Left ventricle myocardium inferior (tissue), 1 donor: ENCODE measurements at regions not wholly inside any gene's neighbourhood (a gene's known extent, or its start where the extent isn't known, plus 50 kb on each side); places are given as distances from the start of the nearest gene placed in this dataset.

Experiments used
- DNase-seq: peaks from one replicate; pipeline ENCODE4 v3.0.0-alpha.2; 2020
- H3K27ac ChIP-seq: fragments of 200-600 bp; replicated peaks from 2 replicates; pipeline ENCODE4 v1.8.0; 2021
- H3K27me3 ChIP-seq: fragments of 200-600 bp; 2 replicates; pipeline ENCODE4 v1.8.0; 2021; ENCODE audit warnings: low read depth
- H3K36me3 ChIP-seq: fragments of 200-600 bp; 2 replicates; pipeline ENCODE4 v1.8.0; 2021
- H3K4me1 ChIP-seq: fragments of 200-600 bp; 2 replicates; pipeline ENCODE4 v1.8.0; 2021
- H3K4me3 ChIP-seq: fragments of 200-600 bp; 2 replicates; pipeline ENCODE4 v1.8.0; 2021; ENCODE audit warnings: mild to moderate bottlenecking, moderate library complexity
- H3K9me3 ChIP-seq: fragments of 200-600 bp; replicated peaks from 2 replicates; pipeline ENCODE4 v1.8.0; 2021
- CTCF ChIP-seq: fragments of 200-600 bp; IDR thresholded peaks from 2 replicates; pipeline ENCODE4 v1.8.0; 2021; ENCODE audit warnings: antibody characterized with exemption, mild to moderate bottlenecking, borderline replicate concordance
- intact Hi-C: fragments of 100-400 bp; cut with micrococcal nuclease; formaldehyde crosslinking; loops from one replicate; pipeline ENCODE4 v1.11.0; 2022
- donor health status: DM: no; HTN: yes; CAD: no; lungs with severe emphysema.

- Histone ChIP-seq H3K27me3 (no peaks in the 10 kb centered on the region), H3K4me3 (no peak overlapping the region), H3K36me3 (no peaks in the 10 kb centered on the region), H3K9me3 (no peaks in the 10 kb centered on the region), H3K4me1 (peaks cover 22% of the 10 kb centered on the region), H3K27ac (no peak overlapping the region)
- TF ChIP-seq CTCF, result no peak
- DNase-seq, result no peak
- intact Hi-C loops, result no loop called here
Observed at GRCh38 chr3:195005251-195005620, 265.7 kb downstream of the XXYLT1 start.

- DNase-seq, result no peak
- TF ChIP-seq CTCF, result no peak
- Histone ChIP-seq H3K27ac (no peak overlapping the region), H3K4me1 (peaks cover 22% of the 10 kb centered on the region), H3K9me3 (no peaks in the 10 kb centered on the region), H3K36me3 (no peaks in the 10 kb centered on the region), H3K27me3 (no peaks in the 10 kb centered on the region), H3K4me3 (no peak overlapping the region)
- intact Hi-C loops, result no loop called here
Observed at GRCh38 chr3:195005759-195006510, 265.0 kb downstream of the XXYLT1 start.

GRCh38 chr3:195007151-195007550 lies 263.8 kb downstream of the XXYLT1 start:
- DNase-seq, result no peak
- H3K4me1 ChIP-seq, result peaks cover 17% of the 10 kb centered on the region
- no peaks in the 10 kb centered on the region for H3K9me3 ChIP-seq
- no peak for TF ChIP-seq CTCF
- H3K27me3 ChIP-seq, result no peaks in the 10 kb centered on the region
- H3K36me3 ChIP-seq, result no peaks in the 10 kb centered on the region
- no peak overlapping the region for H3K4me3 ChIP-seq
- intact Hi-C loops, result no loop called here
- no peak overlapping the region for H3K27ac ChIP-seq

GRCh38 chr3:195007766-195008165 lies 263.2 kb downstream of the XXYLT1 start:
- Histone ChIP-seq H3K27ac (no peak overlapping the region), H3K4me1 (peaks cover 11% of the 10 kb centered on the region), H3K36me3 (no peaks in the 10 kb centered on the region), H3K9me3 (no peaks in the 10 kb centered on the region), H3K4me3 (no peak overlapping the region), H3K27me3 (no peaks in the 10 kb centered on the region)
- intact Hi-C loops, result no loop called here
- TF ChIP-seq CTCF, result no peak
- no peak for DNase-seq

GRCh38 chr3:195008816-195009215 lies 262.1 kb downstream of the XXYLT1 start:
- DNase-seq, result no peak
- no peaks in the 10 kb centered on the region for H3K9me3 ChIP-seq
- H3K36me3 ChIP-seq, result no peaks in the 10 kb centered on the region
- intact Hi-C loops, result no loop called here
- no peak overlapping the region for H3K27ac ChIP-seq
- no peak for TF ChIP-seq CTCF
- H3K4me3 ChIP-seq, result no peak overlapping the region
- peaks cover under 1% of the 10 kb centered on the region for H3K4me1 ChIP-seq
- H3K27me3 ChIP-seq, result no peaks in the 10 kb centered on the region

GRCh38 chr3:195009616-195010015 lies 261.3 kb downstream of the XXYLT1 start:
- no peaks in the 10 kb centered on the region for H3K27me3 ChIP-seq
- H3K27ac ChIP-seq, result no peak overlapping the region
- TF ChIP-seq CTCF, result no peak
- no peaks in the 10 kb centered on the region for H3K36me3 ChIP-seq
- no peaks in the 10 kb centered on the region for H3K9me3 ChIP-seq
- intact Hi-C loops, result no loop called here
- H3K4me1 ChIP-seq, result no peaks in the 10 kb centered on the region
- no peak overlapping the region for H3K4me3 ChIP-seq
- no peak for DNase-seq
